Heart left ventricle (tissue), 13 donors: ENCODE measurements at regions not wholly inside any gene's neighbourhood (a gene's known extent, or its start where the extent isn't known, plus 50 kb on each side); places are given as distances from the start of the nearest gene placed in this dataset.

Source experiments
- CTCF ChIP-seq, 12 donors: fragments of 200-600 bp; sonication (generic) in 4 of 12; IDR thresholded peaks; one replicate each; pipeline versions ENCODE4 v1.5.0 to v1.8.0; 2018 to 2022; ENCODE audit warnings: antibody characterized with exemption in 12 of 12, mild to moderate bottlenecking in 5 of 12
- POLR2A ChIP-seq, 2 donors: fragments of 450-650 bp; IDR thresholded peaks; one replicate each; pipeline ENCODE4 v1.6.1; 2017; ENCODE audit warnings: antibody characterized with exemption in 2 of 2, mild to moderate bottlenecking in 2 of 2, moderate library complexity in 2 of 2
- donor health status: ischemic (EF 13 %, LVEDD 7.1; RV severe dilation, severe dysfunction).
- donor health status: DM: no; HTN: yes; CAD: no.
- donor health status: DM: no; HTN: no; CAD: no.
- donor health status: ischemic (EF 25% LVEDD 6.9; RV normal size, moderate dysfunction).
- donor health status: ischemic (EF 25% LVEDD 5.7; RV mildly dilated, moderate dysfunction).
- donor health status: ischemic (EF 35%, LVEDD 5.7; RV mildly dilated, moderate dysfunction).
- donor health status: nonischemic (EF 11% LVEDD 7.7; RV severe dilation, severe dysfunction).
- donor health status: DM: yes; HTN: yes; CAD: no.
- donor health status: PGD.
- donor health status: ischemic (EF 29% LVEDD 5.4; RV normal size, mild dysfunction).
- donor health status: nonischemic (EF 23%, LVEDD 6.1; RV moderate dilation, normal function).

- TF ChIP-seq CTCF (IDR thresholded peaks at IDR 0.05) (no peak), POLR2A (IDR thresholded peaks at IDR 0.05) (no peak)
These were observed 539.3 kb downstream of the METTL4 start for GRCh38 chr18:2032036-2032435.
